ENCODE measurements at regions not wholly inside any gene's neighbourhood (a gene's known extent, or its start where the extent isn't known, plus 50 kb on each side); places are given as distances from the start of the nearest gene placed in this dataset.
"Not testable (repeated sequence)": the region's sequence is repeated elsewhere in the genome, so short reads cannot be mapped to it uniquely, and the experiment has no call there.

GRCh38 chr12:58671196-58671595 is 249.1 kb downstream of the LRIG3 start:
- no peak for DNase-seq

DNA sequence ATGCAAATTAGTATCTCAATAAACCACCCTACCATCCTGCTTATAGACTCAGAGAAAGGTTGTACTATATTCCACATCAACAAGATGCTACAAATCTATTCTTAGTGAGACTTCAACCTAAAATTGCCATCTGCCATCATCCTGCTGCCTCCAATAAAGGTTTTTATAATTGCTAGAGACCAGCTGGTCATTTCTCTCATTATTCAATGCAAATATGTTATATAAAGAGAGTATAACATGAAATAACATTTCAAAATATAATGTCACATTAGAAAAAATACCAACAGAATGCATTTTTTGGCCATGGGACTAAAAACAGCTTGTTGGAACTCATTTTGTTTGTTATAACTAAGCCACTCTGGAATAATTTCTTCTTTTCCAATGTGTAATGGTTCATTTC is 247.3 kb downstream of the LRIG3 start:
- no peak for DNase-seq

- not testable (repeated sequence) for DNase-seq
These were observed 242.5 kb downstream of the LRIG3 start for GRCh38 chr12:58677833-58678232.

DNA sequence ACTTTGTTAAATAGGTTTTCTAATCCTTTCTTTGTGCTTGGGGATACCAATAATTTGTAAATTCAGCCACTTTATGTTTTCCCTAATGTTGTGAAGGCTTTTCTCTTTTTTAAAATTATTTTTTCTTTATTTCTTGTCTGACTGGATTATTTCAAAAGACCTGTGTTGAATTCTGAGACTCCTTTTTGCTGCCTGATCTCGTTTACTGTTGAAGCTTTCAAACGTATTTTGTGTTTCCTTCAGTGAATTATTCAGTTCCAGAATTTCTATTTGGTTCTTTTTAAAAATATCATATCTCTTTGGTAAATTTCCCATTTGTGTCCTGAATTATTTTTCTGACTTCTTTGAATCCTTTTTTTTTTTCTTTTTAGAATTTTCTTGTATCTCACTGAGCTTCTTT is 241.6 kb downstream of the LRIG3 start:
- DNase-seq = no peak

DNA sequence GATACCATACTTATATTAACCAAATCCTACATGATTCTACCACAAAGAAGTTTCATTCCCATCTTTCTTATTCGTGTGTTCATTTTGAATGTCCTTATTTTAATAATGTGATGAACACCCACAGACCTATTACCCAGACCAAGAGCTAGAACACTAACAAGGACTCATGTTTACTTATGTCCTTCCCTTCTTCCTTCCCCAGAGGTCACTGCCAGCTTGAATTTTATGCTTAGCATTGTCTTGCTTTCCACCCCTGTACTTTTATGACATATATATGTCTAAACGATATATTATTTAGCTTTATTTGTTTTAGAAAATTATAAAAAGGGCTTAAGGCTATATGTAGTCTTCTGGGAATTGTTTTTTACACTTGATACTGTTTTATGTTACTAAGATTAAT is 238.6 kb downstream of the LRIG3 start:
- no peak for DNase-seq

GRCh38 chr12:58695263-58695662 is 225.0 kb downstream of the LRIG3 start:
- DNase-seq = no peak

DNA sequence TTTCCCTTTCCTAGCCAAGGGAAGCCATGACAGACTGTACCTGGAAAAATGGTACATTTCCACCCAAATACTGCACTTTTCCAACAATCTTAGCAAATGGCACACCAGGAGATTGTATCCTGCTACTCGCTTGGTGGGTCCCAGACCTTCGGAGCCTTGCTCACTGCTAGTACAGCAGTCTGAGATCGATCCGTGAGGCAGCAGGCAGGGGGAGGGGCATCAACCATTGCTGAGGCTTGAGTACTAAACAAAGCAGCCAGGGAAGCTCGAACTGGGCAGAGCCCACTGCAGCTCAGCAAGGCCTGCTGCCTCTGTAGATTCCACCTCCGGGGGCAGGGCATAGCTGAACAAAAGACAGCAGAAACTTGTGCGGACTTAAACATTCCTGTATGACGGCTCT is 218.8 kb downstream of the LRIG3 start:
- no peak for DNase-seq

DNA sequence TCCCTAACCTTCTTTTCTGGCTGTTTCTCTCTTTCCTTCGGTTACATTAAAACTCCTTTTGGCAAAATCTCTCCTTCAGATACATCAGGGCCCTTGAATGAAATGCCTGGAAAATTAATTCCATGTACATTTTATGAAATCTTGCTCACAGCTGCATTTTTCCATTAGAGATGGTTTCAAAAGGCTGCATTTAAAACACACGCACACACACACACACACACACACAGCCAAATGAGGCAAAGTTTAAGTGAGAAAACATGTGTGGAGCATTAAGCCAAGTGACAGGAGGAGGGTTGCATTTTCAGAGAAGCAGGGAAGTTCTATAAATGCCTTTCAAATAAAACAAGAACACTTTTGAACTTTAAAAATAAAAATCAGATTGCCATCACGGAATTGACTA is 216.4 kb downstream of the LRIG3 start:
- no peak for DNase-seq

DNA sequence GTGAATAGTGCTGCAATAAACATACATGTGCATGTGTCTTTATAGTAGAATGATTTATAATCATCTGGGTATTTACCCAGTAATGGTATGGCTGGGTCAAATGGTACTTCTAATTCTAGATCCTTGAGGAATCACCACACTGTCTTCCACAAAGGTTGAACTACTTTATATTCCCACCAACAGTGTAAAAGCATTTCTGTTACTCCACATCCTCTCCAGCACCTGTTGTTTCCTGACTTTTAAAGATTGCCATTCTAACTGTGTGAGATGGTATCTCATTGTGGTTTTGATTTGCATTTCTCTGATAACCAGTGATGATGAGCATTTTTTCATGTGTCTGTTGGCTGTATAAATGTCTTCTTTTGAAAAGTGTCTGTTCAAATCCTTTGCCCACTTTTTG is 215.5 kb downstream of the LRIG3 start:
- not testable (repeated sequence) for DNase-seq

GRCh38 chr12:58710901-58711300 is 209.4 kb downstream of the LRIG3 start:
- DNase-seq = no peak

DNA sequence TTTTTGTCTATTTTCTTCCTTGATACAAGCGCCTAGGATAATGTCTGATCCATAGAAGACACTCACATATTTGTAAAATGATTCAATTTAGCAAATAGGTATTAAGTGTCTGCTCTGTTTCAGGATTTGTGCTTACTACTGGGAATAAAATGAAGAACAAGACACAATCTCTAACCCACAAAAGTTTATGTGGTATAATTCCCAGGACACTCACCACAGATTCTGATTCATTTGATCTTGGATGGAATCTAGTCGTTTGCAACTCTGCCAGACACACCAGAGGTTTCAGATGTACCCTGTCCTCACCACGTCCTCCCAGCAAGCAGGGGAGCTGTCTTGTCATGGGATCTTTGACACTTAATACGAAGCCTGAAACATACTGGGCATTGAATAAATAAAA is 208.3 kb downstream of the LRIG3 start:
- DNase-seq = no peak

DNA sequence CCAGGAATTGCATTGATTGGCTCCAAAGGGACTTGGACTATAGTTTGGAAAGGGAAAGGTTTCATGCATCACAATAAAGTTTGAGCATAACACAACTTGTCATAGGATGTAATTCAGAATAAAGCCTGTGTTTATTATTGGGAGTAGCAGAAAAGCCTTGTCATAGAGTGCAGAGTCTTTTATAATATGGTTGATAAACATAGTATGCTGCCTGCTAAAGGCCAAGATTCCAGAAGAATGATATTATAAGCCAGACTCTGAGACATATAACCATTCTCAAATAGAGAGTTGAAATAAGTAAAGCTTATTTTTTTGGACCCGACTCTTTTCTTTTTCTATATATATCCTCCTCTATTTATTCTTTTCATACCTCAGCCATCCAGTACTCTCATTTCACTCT is 207.3 kb downstream of the LRIG3 start:
- DNase-seq = no peak

DNA sequence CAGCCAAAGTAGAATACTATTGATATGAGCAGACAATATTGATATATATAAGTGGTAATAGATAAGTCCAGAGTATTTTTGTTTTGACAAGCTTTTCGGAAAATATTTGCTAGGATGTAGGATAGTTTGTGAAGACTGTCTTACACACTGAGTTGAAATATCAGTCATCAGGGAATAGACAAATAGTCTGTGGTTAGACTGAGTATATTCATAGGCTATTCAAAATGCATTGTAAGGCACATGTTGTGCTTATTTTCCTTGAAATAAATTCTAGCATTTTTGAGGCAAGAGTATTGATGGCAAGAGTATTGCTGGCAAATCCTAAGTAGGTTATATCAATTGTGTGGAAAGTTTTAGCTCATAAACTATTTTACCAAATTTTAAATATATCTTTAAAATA is 201.1 kb downstream of the LRIG3 start:
- no peak for DNase-seq

DNA sequence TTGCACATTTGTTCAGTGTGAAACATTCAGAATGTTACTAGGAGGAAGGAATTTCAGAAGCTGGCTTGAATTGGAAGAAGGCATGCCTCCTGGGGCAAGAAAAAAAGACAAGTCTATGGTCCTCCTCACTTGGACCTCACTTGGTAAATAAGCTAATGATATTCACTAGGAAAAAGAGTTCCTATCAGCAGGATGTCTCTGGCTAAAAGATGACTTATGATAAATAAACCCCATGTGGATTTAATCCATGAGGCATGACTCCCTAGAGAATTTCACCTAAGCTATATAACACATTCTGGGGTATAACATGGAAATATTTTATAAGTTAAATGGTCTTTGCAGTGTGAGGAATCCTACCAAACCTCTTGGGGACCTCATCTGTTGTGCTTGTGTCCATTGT is 199.9 kb downstream of the LRIG3 start:
- no peak for DNase-seq

DNA sequence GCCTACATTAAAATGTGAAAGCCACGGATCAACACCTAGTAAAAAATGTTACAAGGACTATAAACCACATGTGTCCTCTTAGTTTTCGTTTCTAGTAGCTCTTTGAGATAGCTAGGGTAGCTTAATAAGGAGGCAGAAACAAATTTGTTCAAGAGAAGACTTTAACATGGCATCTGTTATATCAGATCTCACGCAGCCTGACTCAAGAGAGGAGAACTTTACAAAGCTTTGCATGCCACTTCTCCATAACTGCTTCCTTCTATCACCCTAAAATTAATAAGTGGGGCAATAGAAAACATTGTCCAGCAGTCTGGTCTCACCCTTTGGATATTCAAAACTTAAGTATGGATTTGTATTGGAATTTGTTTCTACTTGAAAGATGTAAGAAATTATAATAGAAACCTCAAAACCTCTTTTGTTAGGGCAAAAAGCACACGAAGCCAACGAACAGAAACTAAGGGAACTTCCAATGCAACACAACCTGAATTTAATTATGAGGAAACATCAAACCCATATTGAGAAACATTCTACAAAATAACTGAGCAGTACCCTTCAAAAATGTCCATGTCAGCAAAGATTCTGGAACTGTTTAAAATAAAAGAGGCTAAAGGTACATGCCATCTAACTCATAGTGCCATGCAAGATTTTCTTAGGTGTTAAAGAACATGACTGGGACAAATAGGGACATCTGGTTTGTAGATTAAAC is 194.8 kb downstream of the LRIG3 start:
- no peak for DNase-seq

DNA sequence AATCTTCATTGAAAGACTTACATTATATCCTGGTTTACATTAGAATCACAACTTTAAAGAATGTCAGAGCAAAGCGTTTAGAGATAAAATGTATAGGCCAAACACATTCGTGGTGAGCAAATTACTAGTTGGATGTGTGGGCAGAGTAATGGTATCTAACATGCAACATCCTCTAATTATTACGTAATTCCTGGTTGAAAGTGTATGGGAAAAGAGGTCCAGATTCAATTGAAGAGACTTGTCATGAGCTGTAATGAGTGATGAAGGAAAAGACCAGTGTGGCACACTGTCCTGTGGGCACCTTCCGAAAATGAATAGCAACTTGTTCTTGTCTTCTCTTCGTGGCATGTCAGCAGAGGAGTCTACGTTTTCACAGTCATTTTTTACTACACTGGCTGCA is 192.8 kb downstream of the LRIG3 start:
- no peak for DNase-seq

DNA sequence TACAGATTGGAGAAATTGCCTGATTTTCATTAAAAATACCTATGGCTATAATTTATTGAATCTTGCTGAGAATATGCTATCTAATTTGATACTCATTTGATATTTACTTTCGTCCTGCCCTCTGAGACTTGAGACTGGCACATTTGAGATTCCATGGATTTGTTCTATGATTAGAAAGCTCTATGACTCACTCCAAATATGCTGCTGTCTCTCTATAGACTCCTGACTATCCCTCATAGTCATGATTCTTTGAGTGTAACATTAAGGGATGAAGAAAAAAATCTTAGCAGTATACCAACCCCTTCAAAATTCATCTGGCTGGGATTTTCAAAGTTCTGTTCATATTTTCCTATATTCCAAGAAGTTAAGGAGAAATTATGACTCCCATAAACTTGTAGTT is 191.9 kb downstream of the LRIG3 start:
- no peak for DNase-seq

DNA sequence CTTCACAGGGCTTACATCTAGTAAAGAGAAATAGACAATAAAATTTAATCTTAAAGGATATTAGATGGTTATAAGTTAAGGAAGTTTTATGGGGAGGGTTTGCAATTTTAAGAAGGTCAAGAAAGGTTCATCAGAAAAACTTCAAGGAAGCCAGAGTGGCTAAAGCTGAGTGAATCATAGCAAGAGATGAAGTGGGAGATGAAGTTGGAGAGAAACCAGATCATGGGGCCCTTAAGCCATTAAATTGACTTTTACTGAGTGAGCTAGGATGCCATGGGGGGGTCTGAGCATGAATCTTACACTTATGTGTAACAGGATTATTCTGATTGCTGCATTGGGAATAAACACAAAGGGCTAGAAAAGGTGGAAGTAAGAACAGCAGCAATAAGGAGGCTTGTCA is 189.2 kb downstream of the LRIG3 start:
- no peak for DNase-seq

- DNase-seq = no peak
These were observed 187.4 kb downstream of the LRIG3 start for GRCh38 chr12:58732894-58733293.

GRCh38 chr12:58741226-58741625 is 179.1 kb downstream of the LRIG3 start:
- DNase-seq = no peak

DNA sequence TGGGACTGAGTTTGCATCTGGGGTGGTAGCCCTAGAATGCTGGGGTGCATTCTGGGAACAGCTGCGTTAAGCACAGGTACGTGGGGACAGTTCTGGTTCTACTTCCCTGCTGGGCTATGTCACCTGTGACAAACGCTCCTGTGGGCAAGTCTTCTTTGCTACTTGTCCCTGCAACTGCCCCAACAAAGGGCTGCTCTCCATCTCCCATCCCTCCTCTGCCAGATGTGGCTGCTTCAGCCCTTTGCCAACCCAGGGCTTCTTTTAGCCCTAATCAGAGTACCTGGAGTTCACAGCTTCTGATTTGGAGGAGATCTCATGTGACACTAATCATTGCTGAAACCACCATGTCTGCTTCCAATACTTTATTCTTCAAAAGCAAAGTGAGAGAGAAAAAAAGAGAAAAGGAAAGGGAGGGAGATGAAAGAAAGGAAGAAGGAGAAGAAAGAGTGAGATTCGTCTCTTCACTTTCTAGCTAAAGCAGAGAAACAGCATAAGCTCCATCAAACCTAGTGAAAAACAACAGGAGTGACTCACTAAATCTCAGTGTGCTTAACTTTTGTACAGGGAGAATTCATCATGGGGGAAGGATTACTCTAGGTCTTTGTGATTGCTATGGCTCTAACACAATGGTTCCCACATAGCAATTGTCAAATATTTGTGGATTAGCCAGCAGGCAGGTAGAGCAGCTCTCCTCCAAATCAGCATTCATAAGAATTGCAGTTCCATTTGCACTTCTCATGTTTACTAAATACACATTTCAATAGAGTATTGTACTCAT is 174.8 kb downstream of the LRIG3 start:
- DNase-seq = no peak

- DNase-seq = no peak
These were observed 172.8 kb downstream of the LRIG3 start for GRCh38 chr12:58747533-58747932.

GRCh38 chr12:58750484-58750883 is 169.8 kb downstream of the LRIG3 start:
- DNase-seq = no peak

DNA sequence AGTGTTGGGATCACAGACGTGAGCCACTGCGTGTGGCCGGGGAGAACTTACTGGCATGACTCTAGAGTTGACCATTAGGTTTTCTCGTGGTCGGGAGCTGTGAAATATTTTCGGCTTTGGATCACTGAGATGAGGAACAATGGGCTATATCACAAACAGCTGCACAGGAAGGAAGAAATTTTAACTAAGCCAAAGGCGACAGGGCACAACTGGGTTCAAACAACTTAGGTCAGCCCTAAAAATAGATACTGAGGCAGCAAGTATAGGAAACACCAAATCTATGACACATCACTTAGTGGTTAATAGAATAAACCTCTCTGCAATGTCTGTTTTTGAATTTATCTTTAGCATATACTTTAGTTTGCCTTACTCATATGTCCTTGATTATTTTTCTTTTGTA is 162.9 kb downstream of the LRIG3 start:
- no peak for DNase-seq

DNA sequence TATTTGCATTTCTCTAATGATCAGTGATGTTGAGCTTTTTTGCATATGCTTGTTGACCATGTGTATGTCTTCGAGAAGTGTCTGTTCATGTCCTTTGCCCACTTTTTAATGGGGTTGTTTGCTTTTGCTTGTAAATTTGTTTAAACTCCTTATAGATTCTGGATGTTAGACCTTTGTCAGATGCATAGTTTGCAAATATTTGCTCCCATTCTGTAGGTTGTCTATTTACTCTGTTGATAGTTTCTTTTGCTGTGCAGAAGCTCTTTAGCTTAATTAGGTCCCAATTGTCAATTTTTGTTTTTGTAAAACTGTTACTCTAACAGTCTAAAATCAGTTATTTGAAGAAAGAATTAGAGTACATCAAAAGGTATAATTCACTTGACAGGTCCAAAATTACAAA is 160.6 kb downstream of the LRIG3 start:
- DNase-seq = not testable (repeated sequence)

Measured in GDM1 (cell line).